OCI-M2 (cell line): ENCODE measurements at regions not wholly inside any gene's neighbourhood (a gene's known extent, or its start where the extent isn't known, plus 50 kb on each side); places are given as distances from the start of the nearest gene placed in this dataset.

Experiments used
- DNase-seq: peaks from one replicate; lab custom pipeline; 2025; ENCODE audit not compliant: unreplicated experiment; lab: John Stamatoyannopoulos, UW

GRCh38 chr5:92460505-92460904 lies 1077.4 kb upstream of the ARRDC3 start:
- no peak for DNase-seq

GRCh38 chr5:92459654-92460053 lies 1076.5 kb upstream of the ARRDC3 start:
- DNase-seq, result no peak

GRCh38 chr5:92455011-92455410 lies 1071.9 kb upstream of the ARRDC3 start:
- no peak for DNase-seq

GRCh38 chr5:92444888-92445287 lies 1061.8 kb upstream of the ARRDC3 start:
- DNase-seq, result no peak

GRCh38 chr5:92435781-92436180 lies 1052.7 kb upstream of the ARRDC3 start:
- DNase-seq, result no peak

GRCh38 chr5:92429646-92430045 lies 1046.5 kb upstream of the ARRDC3 start:
- no peak for DNase-seq

- DNase-seq, result no peak
Observed at GRCh38 chr5:92428415-92428814, 1045.3 kb upstream of the ARRDC3 start.

GRCh38 chr5:92424785-92425426 lies 1041.8 kb upstream of the ARRDC3 start:
- DNase-seq, result no peak

- no peak for DNase-seq
Observed at GRCh38 chr5:92421942-92422341, 1038.8 kb upstream of the ARRDC3 start.

GRCh38 chr5:92421196-92421595 lies 1038.1 kb upstream of the ARRDC3 start:
- no peak for DNase-seq

- no peak for DNase-seq
Observed at GRCh38 chr5:92419261-92419660, 1036.1 kb upstream of the ARRDC3 start.

- DNase-seq, result no peak
Observed at GRCh38 chr5:92418341-92418740, 1035.2 kb upstream of the ARRDC3 start.

GRCh38 chr5:92409134-92409533 lies 1026.0 kb upstream of the ARRDC3 start:
- DNase-seq, result no peak

GRCh38 chr5:92402956-92403702 lies 1020.0 kb upstream of the ARRDC3 start:
- no peak for DNase-seq

- DNase-seq, result no peak
Observed at GRCh38 chr5:92402045-92402444, 1018.9 kb upstream of the ARRDC3 start.

GRCh38 chr5:92401492-92401891 lies 1018.4 kb upstream of the ARRDC3 start:
- DNase-seq, result no peak

- DNase-seq, result no peak
Observed at GRCh38 chr5:92394936-92395335, 1011.8 kb upstream of the ARRDC3 start.

- DNase-seq, result no peak
Observed at GRCh38 chr5:92390657-92391056, 1007.5 kb upstream of the ARRDC3 start.

GRCh38 chr5:92380069-92380770 lies 997.1 kb upstream of the ARRDC3 start:
- DNase-seq, result no peak

- DNase-seq, result no peak
Observed at GRCh38 chr5:92378966-92379611, 996.0 kb upstream of the ARRDC3 start.

- no peak for DNase-seq
Observed at GRCh38 chr5:92374859-92375258, 991.7 kb upstream of the ARRDC3 start.

- DNase-seq, result no peak
Observed at GRCh38 chr5:92372766-92373165, 989.6 kb upstream of the ARRDC3 start.
